Mucosa of descending colon (tissue), 3 donors: ENCODE measurements at regions not wholly inside any gene's neighbourhood (a gene's known extent, or its start where the extent isn't known, plus 50 kb on each side); places are given as distances from the start of the nearest gene placed in this dataset.

Source experiments
- ATAC-seq: fragments of 200-7000 bp; cut with Tn5 transposase; one replicate; pipeline ENCODE4 v1.9.1; 2020; ENCODE audit warnings: mild to moderate bottlenecking, moderate library complexity
- DNase-seq, 3 donors: peaks; one replicate each; pipeline ENCODE4 v3.0.0-alpha.2; 2020
- H3K36me3 ChIP-seq: fragments of 200-600 bp; one replicate; pipeline ENCODE4 v1.8.0; 2021; ENCODE audit warnings: low read depth, mild to moderate bottlenecking
- H3K4me1 ChIP-seq: fragments of 200-600 bp; one replicate; pipeline ENCODE4 v1.8.0; 2021; ENCODE audit warnings: low read depth, mild to moderate bottlenecking
- H3K4me3 ChIP-seq: fragments of 200-600 bp; one replicate; pipeline ENCODE4 v1.8.0; 2021; ENCODE audit warnings: mild to moderate bottlenecking
- H3K9me3 ChIP-seq: fragments of 200-600 bp; one replicate; pipeline ENCODE4 v1.8.0; 2021; ENCODE audit warnings: mild to moderate bottlenecking
- intact Hi-C, 2 donors: fragments of 100-400 bp; cut with DNase I in 1 of 2; cut with micrococcal nuclease in 1 of 2; formaldehyde crosslinking; loops; one replicate each; pipeline versions ENCODE4 v1.11.0 to v1.11.1; 2022; cut with DNase I, micrococcal nuclease
- TF ChIP-seq, protein P1 (sequence below): fragments of 200-600 bp; IDR thresholded peaks from one replicate; pipeline ENCODE4 v1.8.0; 2022; ENCODE audit warnings: antibody characterized with exemption, mild to moderate bottlenecking
- donor health status: DM: no; HTN: no; CAD: no; lungs with moderate emphysema.
- donor health status: DM: no; HTN: no; CAD: no.
- donor health status: DM: no; HTN: yes; CAD: no.

DNA sequence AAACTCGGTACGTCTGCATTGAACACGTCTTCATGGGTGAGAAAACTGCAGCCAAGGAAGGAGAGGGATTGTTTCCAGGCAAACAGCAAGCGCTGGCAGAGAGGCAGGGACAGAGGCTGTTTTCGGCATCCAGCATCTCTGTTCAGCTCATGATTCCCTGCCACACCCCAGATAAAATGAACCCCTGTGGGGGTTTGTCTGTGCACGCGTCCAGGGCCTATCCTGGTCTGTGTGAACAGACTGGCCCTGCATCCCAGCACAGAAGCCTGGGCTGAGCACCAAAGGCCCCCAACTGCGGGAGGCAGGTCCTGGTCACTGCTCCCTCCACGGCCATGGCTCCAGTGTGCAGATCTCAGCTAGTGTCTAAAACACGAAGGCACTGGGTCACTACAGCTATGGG lies 83.3 kb upstream of the FAM20C start:
- intact Hi-C loops: no loop called here
- H3K4me3 ChIP-seq: no peak overlapping the region
- no peaks in the 10 kb centered on the region for H3K4me1 ChIP-seq
- DNase-seq (no peak), ATAC-seq (no peak)
- H3K36me3 ChIP-seq: no peaks in the 10 kb centered on the region
- H3K9me3 ChIP-seq: no peaks in the 10 kb centered on the region
- TF ChIP-seq, protein P1, sequence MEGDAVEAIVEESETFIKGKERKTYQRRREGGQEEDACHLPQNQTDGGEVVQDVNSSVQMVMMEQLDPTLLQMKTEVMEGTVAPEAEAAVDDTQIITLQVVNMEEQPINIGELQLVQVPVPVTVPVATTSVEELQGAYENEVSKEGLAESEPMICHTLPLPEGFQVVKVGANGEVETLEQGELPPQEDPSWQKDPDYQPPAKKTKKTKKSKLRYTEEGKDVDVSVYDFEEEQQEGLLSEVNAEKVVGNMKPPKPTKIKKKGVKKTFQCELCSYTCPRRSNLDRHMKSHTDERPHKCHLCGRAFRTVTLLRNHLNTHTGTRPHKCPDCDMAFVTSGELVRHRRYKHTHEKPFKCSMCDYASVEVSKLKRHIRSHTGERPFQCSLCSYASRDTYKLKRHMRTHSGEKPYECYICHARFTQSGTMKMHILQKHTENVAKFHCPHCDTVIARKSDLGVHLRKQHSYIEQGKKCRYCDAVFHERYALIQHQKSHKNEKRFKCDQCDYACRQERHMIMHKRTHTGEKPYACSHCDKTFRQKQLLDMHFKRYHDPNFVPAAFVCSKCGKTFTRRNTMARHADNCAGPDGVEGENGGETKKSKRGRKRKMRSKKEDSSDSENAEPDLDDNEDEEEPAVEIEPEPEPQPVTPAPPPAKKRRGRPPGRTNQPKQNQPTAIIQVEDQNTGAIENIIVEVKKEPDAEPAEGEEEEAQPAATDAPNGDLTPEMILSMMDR: no peak

DNA sequence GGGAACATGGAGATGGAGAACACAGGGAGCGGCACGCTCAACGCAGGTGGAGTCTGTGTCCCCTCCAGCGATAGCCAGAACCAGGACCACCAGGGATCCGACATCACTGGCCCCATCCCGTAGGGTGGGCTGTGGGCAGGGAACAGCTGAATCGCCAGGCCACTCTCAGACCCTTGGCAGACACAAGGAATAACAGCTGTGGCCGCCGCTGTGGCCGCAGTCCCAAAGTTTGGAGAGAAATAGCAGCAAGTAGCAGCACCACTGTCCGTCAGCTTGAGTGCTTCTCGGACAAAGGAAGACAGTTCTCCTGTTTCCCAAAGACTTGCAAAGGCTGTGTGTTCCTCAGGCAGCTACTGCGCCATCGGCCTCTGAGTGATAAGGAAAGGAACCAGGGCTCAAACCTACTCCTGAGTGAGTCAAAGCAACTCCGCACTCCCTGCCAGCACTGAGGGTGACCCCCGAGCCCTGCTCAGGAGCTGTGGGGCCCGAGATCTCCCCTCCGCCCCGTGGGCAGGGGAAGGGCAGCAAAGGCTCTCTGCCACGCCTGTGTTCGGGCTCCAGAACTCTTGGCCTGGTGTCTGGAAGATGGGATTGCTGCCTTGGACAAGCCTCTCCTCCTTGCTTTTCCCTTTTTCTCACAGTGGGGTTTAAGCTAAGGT lies 82.3 kb upstream of the FAM20C start:
- no peak overlapping the region for H3K4me3 ChIP-seq
- DNase-seq: no peak
- H3K4me1 ChIP-seq: no peaks in the 10 kb centered on the region
- TF ChIP-seq, protein P1: no peak
- intact Hi-C loops: no loop called here
- no peaks in the 10 kb centered on the region for H3K9me3 ChIP-seq
- no peak for ATAC-seq
- no peaks in the 10 kb centered on the region for H3K36me3 ChIP-seq

DNA sequence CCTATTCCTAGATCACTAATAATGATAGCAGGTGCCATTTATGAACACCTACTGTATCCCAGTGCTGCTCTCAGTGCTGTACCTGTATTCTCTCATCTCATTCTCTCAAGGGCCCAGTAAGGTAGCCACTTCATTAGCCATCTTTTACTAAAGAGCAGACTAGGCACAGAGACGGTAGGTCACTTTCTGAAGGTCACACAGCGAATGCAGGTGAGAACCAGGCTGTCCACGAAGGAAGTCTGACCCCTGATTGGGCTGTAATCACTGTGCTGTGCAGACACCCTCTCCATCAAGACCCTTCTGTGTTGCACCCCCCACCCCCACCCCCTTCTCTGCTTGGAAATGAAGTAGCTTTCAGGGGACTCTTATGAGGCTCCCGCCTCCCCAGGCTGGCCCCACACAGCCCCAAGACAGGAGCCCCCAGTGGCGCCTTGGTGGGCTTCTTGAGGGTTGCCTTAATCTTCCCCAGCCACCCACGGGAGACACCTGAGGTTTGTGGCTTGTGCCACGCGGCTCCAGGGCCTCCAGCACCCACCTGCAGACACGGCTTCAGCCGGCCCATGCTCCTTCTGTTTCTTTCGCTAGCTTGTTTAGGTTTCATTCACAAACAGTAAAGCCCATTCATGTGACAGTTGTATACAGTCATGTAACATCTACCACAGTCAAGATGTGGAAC lies 81.7 kb upstream of the FAM20C start:
- Histone ChIP-seq H3K4me3 (no peak overlapping the region), H3K36me3 (no peaks in the 10 kb centered on the region), H3K9me3 (no peaks in the 10 kb centered on the region), H3K4me1 (no peaks in the 10 kb centered on the region)
- TF ChIP-seq, protein P1: no peak
- DNase-seq (no peak), ATAC-seq (no peak)
- intact Hi-C loops: no loop called here

DNA sequence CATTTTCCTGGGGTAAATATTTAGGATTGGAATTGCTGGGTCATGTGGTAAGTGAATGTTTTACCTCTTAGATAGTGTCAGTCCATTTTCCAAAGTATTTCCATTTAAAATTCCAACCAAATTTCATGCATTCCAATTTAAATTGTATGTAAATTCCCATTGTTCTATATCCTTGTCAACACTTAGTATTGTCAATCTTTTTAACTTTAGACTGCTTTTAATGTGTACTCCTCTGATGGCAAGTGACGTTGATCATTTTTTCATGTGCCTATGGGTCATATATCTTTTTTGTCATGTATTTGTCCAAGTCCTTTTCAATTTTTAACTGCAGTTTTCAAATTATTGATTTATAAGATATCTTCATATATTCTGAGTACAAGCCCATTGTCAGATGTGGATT lies 80.8 kb upstream of the FAM20C start:
- Histone ChIP-seq H3K4me3 (no peak overlapping the region), H3K4me1 (no peaks in the 10 kb centered on the region), H3K9me3 (no peaks in the 10 kb centered on the region), H3K36me3 (no peaks in the 10 kb centered on the region)
- DNase-seq (no peak), ATAC-seq (no peak)
- TF ChIP-seq, protein P1: no peak
- intact Hi-C loops: no loop called here

DNA sequence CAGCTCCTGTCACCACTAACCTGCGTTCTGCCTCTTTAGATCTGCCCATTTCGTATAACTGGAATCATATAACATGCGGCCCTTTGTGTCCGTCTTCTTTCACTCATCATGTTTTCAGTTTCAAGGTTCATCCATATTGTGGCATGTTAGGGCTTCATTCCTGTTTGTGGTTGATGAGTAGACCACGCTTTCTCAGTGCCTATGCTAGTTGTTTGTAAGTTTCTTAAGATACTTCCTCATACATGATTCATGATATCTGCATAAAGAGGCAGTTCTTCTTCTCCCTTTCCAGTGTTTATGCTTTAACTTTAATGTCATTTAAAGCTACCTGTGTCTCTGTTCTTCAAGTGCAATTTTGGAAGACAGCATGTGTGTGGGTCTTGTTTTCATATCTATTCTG lies 79.5 kb upstream of the FAM20C start:
- no peak for DNase-seq
- ATAC-seq: no peak
- intact Hi-C loops: no loop called here
- H3K4me3 ChIP-seq: no peak overlapping the region
- TF ChIP-seq, protein P1: no peak
- H3K9me3 ChIP-seq: no peaks in the 10 kb centered on the region
- H3K36me3 ChIP-seq: no peaks in the 10 kb centered on the region
- no peaks in the 10 kb centered on the region for H3K4me1 ChIP-seq
